HG03039 (cell line): ENCODE measurements at regions not wholly inside any gene's neighbourhood (a gene's known extent, or its start where the extent isn't known, plus 50 kb on each side); places are given as distances from the start of the nearest gene placed in this dataset.

Experiments
- ATAC-seq: cut with Tn5 transposase; IDR thresholded peaks from one replicate; pipeline ENCODE4 v1.9.1; 2021; ENCODE audit warnings: mild to moderate bottlenecking, moderate library complexity; ENCODE audit not compliant: unreplicated experiment

DNA sequence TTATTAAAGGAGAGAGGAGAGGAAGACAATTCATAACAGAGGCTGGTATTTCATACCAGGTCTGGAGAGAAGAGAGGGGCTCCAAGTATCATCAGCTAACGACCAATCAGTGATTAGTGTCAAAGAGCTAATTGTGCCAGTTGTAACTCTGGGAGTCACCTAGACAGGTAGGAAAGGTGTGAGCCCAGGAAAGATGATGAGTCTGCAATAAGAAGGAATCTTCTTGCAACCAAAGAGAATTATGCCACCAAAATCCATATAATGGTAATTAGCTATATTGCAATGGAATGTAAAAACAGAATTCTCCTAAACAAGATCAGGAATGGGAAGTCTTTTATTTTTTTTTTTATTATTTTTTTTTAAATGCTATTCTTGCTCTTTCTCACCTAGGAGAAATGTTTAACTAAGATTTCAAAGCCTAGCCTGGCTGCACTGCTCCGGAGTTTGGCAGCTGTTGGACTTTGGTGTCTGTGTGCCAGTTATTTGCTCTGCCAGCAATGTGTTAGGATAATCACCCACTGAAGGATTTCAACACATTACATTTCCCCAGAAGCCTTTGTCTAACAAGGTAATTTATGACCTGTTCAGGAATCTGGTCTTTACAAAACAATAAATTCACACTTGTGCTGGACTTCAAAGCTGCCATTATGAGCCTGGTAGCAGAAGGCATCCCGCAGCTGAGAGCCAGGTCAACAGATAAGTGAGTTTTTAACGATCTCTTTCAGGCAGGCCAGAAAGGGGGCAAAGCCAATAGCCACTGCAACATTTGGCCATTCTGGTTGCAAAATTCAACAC lies 89.4 kb downstream of the FOXB1 start:
- no peak for ATAC-seq

DNA sequence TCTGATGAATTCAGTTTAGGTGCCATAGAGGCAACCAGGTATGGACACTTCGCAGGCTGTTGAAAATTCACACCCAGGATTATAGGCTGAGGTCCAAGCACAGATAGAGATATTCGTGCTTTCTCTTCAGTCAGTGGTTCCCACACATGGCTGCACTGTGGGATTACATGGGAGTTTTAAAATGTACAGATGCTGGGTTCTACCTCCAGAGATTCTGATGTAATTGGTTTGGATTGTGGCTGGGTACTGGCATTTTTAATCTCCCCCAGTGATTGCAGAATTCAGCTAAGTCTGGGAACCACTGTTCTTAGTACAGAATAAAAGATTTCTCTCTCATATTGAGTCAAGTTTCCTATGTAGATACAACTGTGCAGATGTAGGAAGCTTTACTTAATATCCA lies 91.6 kb downstream of the FOXB1 start:
- no peak for ATAC-seq

DNA sequence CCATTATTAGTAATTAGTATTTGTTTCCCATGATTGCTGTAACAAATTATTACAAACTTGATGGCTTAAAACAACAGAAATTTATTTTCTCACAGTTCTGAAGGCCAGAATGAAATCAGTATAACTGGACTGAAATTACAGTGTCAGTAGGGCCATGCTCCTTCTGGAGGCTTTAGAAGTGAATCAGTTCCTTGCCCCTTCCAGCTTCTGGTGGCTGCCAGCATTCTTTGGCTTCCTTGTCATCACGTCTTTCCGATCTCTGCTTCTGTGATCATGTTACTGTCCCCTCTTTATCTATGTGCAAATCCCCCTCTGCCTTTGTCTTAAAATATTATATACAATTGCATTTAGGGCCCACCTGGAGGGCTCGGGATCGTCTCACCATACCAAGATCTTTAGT lies 92.0 kb downstream of the FOXB1 start:
- ATAC-seq = no peak

DNA sequence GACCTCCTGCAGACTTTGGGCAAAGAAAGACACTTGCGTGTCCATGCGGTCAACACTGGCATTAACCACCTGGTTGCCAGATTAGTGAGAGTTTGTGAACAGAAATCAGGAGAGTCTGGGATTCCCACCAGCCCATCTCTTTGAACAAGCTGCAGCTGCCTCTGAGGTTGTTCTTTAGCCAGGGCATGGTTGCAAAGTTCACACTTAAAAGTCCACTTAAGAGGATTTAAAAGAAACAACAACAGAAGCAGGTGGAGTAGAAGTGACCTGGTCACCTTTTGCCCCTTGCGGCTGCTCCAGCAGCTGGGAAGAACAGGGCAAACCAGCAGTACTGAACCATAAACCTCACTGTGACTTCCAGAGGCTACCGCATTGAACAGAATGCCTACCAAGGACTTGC lies 97.3 kb downstream of the FOXB1 start:
- no peak for ATAC-seq

DNA sequence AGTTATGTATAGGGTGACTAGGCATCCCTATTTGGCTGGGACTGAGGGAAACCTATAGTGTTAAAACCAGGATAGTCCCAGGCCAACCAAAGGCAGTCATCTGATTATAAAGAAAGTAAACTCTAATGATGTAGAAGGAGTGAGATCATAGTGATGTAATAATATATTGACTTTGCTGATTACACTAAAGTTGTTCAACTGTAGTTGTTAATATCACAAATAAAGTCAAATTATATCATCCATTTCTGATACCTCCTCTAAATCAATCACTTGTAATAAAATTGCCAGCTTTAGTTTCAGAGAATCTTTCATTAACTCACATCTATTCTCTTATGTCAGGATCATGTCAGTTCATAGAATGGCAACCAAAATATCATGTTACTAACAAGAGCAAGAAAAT lies 98.6 kb downstream of the FOXB1 start:
- no peak for ATAC-seq

DNA sequence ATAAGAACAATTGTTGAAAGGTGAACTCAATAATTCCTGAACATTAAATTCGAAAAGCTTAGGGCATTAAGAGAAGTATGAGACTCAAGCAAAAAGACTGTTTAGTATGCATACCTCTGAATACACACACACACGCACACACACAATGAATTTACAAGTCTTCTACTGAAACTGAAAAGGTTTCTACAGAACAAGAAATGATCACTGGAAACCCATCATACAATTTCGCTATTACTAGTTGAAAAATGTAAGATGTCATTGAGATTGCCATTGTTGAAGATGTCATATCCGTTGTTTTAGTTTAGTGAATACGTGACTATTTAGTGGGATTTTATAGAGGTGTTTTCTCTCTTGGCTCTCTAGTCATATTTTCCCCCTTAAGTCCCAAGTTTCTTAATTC lies 106.8 kb downstream of the FOXB1 start:
- ATAC-seq = no peak

DNA sequence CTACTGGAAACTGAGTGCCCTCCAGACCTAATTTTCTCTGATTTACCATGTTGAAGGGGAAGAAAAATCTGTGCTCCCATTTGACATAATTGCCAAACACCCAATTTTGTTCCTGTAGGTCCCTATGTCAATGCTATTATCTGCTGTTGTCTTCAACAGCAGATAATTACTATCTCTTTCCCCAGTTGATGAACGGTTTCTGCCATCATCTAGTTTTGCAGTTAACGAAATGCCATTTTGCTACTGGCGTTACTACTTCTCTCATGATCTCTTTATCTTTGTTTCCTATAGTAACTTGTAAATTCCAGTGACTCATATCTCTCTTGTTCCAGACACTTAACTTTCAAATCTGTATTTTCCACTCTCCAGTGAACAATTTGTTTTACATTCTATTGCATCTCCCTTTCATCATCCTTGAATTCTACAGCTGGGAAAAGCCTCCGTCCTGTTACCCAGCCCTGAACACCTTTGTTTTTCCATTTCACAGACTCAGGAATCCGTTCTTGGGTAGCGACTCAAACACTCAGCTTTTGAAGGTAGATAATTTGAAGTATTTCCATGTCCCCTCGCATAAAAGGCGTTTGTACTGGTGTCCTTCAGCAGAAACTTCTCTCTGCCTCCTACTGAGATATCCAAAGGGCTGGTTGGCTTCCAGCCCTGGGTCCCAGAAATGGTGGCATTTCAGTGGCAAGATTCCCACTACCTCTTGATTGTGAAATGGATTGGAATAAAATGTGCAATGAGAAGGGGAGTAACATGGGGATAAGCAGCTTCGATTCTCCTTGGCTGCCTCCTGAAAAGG lies 111.7 kb downstream of the FOXB1 start:
- ATAC-seq = no peak

DNA sequence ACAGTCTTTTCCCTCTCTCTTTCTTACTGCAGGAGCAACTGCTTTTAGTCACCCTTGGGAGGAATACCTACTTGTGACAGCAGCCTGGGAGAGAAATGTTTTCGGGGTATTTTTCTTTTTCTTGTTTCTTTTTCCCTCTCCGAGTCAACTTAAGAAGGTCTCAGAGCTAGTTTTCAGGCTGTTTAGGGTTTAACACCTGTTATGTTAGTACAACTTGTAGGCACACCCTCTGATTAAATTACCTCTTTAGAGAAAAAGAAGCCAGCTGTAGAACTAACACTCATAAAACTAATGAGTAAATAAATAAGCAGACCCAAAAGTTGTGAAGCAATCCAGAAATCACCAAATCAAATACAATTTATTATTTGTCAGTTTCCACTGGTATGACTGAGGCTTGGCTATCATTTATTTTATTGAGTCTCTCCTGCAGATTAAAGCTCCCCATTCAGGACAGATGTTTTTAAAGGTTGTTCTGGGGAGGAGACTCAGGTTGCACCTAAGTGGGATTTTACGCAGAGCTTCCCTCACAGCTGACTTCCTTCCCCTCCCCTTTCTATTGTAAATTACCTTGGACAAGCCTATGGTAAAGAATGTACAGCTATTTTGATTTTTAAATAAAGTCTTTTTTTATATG lies 112.5 kb downstream of the FOXB1 start:
- no peak for ATAC-seq

DNA sequence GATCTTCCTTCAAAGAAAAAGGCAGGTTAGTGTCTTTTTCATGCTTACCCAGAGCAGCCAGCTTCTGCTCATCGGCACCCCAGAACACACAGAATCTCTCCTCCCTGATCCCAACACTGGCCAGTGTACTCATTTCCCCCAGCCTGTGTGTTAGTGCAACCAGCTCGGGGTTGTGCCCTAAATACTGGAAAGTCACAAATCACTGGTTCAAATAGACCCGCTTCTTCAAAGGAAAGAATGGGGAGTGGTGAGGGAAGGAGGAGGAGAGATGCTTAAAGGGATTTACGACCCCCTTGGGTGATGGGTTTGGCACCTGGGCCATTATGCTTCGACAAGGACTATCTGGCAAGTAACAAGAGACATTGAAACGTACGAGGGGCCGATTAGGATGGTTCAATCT lies 114.0 kb downstream of the FOXB1 start:
- ATAC-seq = no peak

DNA sequence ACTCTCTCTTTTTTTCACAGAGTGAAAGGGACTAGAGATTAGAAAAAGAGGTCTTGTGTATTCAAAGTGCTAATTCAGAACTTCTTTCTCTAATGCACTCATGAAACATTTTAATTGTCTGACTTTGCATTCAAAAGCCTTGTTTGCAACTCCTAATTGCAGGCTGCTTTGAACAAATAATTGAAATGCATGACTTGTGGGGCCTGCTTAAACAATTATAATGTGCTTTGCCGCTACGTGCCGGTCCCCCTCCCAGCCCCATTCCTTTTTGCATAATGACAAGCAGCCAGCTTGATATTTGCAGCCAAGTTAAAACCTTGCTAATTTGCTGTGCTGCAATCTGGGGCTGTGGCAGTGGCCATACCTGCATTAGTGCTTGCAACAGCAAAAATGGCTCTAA lies 114.5 kb downstream of the FOXB1 start:
- ATAC-seq = no peak

DNA sequence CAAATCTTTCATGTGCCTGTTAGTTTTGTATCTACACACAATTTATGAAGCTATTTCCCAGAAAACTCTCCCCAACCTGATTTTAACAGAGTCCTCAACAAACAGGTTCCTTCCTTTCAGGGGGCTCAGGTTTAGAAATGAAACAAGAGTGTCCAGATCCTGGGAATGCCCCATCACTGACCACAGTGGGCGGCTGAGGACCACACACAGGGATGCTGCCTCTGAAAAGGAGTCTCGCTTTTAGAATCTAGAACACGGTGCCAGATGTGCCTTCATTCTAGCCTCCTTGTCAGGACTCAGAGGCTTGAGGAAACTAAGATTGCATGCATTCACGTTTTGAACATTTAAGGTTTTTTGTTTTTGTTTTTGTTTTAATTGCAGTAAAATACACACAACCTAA lies 115.0 kb downstream of the FOXB1 start:
- ATAC-seq = no peak

DNA sequence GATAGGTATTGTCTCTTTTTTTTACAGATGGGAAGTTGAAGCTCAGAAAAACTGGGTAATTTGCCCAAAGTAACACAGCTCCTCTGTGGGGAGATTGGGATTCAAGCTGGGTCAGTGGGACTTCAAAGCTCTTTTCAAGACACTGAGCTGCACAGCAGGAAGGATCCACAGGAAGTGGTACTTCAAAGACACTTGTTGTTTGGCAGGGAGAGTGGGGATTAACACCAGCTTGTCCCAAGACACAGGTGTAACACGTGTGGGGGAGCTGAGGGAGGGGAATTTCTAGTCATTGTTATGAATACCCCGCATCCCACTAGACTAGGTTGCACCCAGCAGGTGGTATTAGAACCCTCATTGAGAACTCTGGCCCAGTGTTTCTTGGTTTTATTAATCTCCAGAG lies 116.0 kb downstream of the FOXB1 start:
- ATAC-seq = no peak

DNA sequence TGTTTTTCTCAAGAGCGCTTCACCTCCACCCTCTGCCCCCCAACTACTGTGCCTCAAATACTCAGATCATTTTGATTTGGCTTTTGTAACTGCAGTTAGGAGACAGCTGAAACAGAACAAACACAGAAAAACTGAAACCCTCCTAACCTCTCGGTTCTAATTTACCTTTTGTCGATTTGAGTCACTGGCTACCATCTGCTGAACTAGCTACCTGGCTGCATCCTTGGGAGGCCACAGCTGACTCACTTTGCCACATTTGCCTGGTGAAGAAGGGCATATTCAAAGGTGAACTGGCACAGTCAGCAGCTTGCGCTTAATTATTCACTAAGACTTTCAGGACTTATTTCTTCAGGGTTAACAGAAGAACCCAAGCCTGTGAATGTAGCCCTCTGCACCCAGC lies 117.7 kb downstream of the FOXB1 start:
- ATAC-seq = no peak

DNA sequence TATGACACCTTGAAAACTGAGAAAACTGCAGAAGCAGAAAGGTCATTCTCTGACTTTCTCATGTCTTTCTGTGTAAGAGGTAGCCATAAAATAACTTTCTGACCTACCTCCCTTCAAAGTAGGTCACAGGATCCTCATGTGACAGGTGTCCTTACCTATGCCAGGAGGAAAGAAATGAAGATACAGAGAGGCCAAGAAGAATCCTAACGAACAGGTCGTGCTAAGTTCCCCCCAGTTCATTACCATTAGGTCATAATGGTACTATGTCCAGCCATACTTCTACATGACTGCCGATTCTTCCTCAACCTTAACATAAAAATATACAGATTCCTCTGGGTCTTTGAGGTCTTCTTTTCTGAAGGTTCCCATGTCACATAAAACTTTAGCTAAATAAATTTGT lies 118.6 kb downstream of the FOXB1 start:
- ATAC-seq = no peak

DNA sequence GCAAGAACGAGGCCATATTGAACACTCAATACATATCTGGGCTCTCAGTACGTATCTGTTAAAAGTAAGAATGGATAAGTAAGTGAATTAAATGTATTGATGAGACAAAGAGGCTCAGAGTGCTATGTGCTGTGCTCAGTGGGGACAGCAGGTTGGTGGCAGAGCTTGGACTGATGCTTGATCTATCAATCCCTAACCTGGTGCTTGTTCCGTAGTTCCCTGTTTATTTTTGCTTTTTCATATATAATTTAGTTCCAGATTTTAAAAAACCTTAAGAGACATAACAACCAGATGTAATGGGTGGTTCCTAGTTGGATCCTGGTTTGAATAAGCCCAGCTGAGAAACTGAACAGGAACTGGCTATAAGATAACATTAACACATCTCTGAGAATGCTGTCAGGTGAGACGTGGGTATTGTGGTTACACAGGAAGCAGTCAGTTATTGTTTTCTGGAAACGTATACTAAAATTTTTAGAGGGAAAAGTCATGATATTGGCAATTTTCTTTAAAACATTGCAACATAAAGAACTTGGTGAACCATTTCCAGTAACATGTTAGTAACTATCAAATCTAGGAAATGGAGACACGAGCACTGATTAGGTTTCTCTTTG lies 120.5 kb downstream of the FOXB1 start:
- no peak for ATAC-seq

DNA sequence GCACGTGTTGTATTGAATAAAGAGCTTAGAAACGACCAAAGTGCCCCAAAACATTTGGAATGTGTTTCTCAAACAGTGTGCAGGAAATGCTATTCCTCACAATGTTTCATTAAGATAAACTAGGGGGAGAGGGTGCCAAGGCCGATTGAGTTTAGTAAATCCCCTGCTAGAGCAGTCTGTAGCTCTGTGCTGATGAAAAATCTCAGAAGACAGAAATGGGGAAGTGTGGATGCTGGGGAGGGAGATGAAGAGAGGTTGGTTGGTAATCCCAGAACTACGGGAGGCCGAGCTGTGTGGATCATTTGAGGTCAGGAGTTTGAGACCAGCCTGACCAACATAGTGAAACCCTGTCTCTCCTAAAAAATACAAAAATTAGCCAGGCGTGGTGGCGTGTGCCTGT lies 121.2 kb downstream of the FOXB1 start:
- ATAC-seq = no peak

DNA sequence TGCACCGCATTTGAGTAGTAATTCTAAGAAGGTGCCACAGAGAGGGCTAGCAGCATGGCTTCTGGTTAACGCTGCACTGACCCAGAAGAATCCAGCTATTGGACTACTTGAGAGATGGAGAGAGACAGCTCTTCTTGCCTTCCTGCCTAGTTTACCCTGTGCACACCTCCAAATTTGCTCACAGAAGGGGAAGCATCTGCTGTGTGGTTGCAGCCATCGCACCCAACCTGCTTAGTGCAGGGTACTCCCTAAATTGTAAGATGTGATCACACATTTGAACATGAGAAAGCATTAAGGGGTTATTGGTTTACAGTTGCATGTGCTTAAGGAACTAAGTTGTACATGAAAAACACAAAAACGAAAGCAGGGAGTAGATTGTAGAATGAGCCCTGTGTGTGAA lies 122.1 kb downstream of the FOXB1 start:
- ATAC-seq = no peak

DNA sequence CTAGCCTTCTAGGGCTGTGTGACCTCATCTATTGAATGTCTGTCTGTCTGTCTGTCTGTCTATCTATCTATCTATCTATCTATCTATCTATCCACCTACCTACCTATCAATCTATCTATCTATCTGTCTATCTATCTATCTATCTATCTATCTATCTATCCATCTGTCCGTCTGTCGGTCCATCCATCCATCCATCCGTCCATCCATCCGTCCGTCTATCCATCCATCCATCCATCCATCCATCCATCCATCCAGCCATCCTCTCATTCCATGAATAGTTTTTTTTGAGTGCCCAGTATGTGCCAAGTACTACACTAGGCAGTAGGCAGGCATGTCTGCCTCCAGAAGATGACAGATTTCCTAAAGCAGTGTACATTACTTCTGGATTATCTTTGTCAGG lies 122.5 kb downstream of the FOXB1 start:
- ATAC-seq = no peak

DNA sequence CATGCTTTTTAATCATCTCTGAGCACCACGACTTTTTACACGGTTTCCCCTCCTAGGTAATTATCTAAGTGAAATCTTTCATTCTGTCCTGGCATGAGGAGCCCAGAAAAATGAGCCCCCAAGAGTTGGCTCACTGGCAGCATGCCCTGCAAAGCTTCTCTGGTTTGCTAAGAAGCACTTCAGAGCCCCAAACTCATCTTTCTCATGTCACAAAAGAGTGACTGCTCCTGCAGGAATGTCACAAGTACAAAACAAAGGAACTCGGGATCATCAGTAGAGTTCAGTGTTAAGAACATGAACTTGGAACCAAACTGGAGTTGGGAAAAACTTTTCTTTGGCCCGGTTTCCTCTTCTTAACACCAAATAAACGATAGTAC lies 123.9 kb downstream of the FOXB1 start:
- no peak for ATAC-seq

DNA sequence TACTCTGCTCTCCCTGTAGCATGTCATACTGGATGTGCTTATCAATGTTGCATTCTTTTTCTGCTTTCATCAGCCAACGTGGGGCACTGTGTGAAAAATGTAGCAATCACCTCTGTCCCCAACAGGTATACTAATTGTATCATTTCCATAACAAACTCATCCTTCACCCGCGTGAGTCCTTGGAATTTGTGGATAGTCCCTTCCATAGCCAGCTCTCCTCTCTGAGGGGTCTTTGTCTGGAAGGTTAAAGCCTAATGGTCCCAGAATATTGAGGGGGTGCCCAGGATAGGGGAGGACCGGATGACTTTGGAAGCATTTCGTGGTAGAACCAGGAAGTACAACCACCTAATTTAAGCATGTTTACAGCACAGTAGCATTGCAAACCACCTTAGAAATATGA lies 124.6 kb downstream of the FOXB1 start:
- no peak for ATAC-seq

DNA sequence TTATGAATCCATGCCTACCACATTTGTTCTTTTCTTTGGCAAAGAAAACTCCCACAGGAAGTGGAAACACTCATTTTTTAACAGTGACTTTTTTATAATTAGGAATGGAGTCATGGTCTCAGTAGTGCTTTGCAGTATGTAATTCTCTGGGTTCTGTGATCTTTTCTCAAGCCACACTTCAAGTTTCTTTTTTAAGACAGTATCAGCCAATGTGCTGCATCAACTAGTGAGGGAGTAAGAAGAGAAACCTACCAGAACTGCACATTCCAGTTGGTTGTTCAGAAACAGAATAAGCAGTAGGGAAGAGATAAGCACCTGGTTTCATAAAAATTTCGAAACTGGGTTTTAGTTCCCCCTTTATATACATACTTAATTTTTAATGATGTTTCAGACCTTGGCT lies 126.3 kb downstream of the FOXB1 start:
- ATAC-seq = no peak

DNA sequence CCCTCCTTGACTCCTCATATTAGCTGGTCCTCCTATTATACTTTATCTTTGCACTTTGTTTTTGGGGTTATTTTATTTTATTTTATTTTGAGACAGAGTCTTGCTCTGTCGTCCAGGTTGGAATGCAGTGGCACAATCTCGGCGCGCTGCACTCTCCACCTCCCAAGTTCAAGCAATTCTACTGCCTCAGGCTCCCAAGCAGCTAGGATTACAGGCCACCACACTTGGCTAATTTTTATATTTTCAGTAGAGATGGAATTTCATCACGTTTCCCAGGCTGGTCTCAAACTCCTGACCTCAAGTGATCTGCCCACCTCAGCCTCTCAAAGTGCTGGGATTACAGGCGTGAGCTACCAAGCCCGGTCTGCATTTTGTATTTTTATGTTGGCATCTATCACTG lies 126.7 kb downstream of the FOXB1 start:
- no peak for ATAC-seq
